Hepatocyte (in vitro differentiated cells): ENCODE measurements at regions not wholly inside any gene's neighbourhood (a gene's known extent, or its start where the extent isn't known, plus 50 kb on each side); places are given as distances from the start of the nearest gene placed in this dataset.

ENCODE experiments used
- CTCF ChIP-seq: fragments of 200-600 bp; sonication (generic); IDR thresholded peaks from 2 replicates; pipeline ENCODE4 v1.5.1; 2016; ENCODE audit warnings: antibody characterized with exemption, mild to moderate bottlenecking; ENCODE audit not compliant: poor library complexity
- EZH2 ChIP-seq: fragments of 200-600 bp; sonication (generic); IDR thresholded peaks from 2 replicates; pipeline ENCODE4 v1.6.1; 2016; ENCODE audit warnings: antibody characterized with exemption, mild to moderate bottlenecking, borderline replicate concordance
- EZH2phosphoT487 ChIP-seq: fragments of 200-600 bp; sonication (generic); IDR thresholded peaks from one replicate; pipeline ENCODE4 v1.6.1; 2018; ENCODE audit warnings: antibody characterized with exemption, mild to moderate bottlenecking, low read depth, moderate library complexity; ENCODE audit not compliant: unreplicated experiment, severe bottlenecking

- TF ChIP-seq EZH2 (no peak), CTCF (no peak), EZH2phosphoT487 (no peak)
Measured at GRCh38 chr6:48289841-48290240, 178.8 kb upstream of the PTCHD4 start.
